HEK293 (cell line): ENCODE measurements at regions not wholly inside any gene's neighbourhood (a gene's known extent, or its start where the extent isn't known, plus 50 kb on each side); places are given as distances from the start of the nearest gene placed in this dataset.

ENCODE experiments used
- CTCF ChIA-PET: fragments of 350-600 bp; formaldehyde crosslinking; extraction: SDS; loops from one replicate; lab custom pipeline; 2021; ENCODE audit warnings: antibody characterized with exemption; lab: Yijun Ruan, JAX
- POLR2A ChIA-PET: fragments of 300-600 bp; formaldehyde crosslinking; extraction: SDS; loops from one replicate; lab custom pipeline; 2020; ENCODE audit warnings: antibody characterized with exemption, inconsistent platforms; lab: Yijun Ruan, JAX
- H3K27ac ChIP-seq: fragments of 200-500 bp; sonication (Bioruptor generic); 2 replicates; pipeline ENCODE4 v1.5.1; 2014; ENCODE audit warnings: low read depth, low read length, control low read depth, inconsistent platforms; ENCODE audit errors: extremely low read depth
- H3K36me3 ChIP-seq, 2 experiments: fragments of 200-500 bp in 1 of 2; sonication (Bioruptor generic) in 1 of 2; 1 replicate in 1 of 2; 2 replicates in 1 of 2; pipeline ENCODE4 v1.5.1; 2014 to 2017; ENCODE audit warnings: inconsistent platforms in 2 of 2, low read length in 2 of 2; ENCODE audit not compliant: control insufficient read depth in 2 of 2, insufficient read depth in 1 of 2
- H3K4me1 ChIP-seq: fragments of 200-500 bp; sonication (Bioruptor generic); 2 replicates; pipeline ENCODE4 v1.5.1; 2014; ENCODE audit warnings: mild to moderate bottlenecking, low read length, inconsistent platforms; ENCODE audit not compliant: control insufficient read depth, insufficient read depth
- H3K4me3 ChIP-seq: 2 replicates; pipeline ENCODE4 v1.5.1; 2011; ENCODE audit warnings: low read depth, mild to moderate bottlenecking, control low read depth, low read length, moderate library complexity
- H3K9me3 ChIP-seq: fragments of 200-500 bp; sonication (Bioruptor generic); 2 replicates; pipeline ENCODE4 v1.5.1; 2014; ENCODE audit warnings: low read depth, low read length, inconsistent platforms; ENCODE audit not compliant: control insufficient read depth, insufficient read depth
- BCL11B ChIP-seq: fragments of 450-650 bp; formaldehyde crosslinking; IDR thresholded peaks from 2 replicates; pipeline ENCODE4 v1.5.1; 2016; ENCODE audit warnings: low read depth, missing biosample characterization, missing genetic modification characterization
- KLF1 ChIP-seq: fragments of 450-650 bp; formaldehyde crosslinking; IDR thresholded peaks from 2 replicates; pipeline ENCODE4 v1.5.1; 2016; ENCODE audit warnings: missing biosample characterization, missing genetic modification characterization
- KLF10 ChIP-seq: fragments of 450-650 bp; IDR thresholded peaks from 2 replicates; pipeline ENCODE4 v1.5.1; 2018; ENCODE audit warnings: missing biosample characterization, mild to moderate bottlenecking, missing genetic modification characterization
- ZBTB20 ChIP-seq: fragments of 450-650 bp; formaldehyde crosslinking; IDR thresholded peaks from 2 replicates; pipeline ENCODE4 v1.5.1; 2016; ENCODE audit warnings: missing biosample characterization, missing genetic modification characterization
- ZFP37 ChIP-seq: fragments of 450-650 bp; formaldehyde crosslinking; IDR thresholded peaks from 2 replicates; pipeline ENCODE4 v1.5.1; 2016; ENCODE audit warnings: missing biosample characterization, missing genetic modification characterization
- ZIC2 ChIP-seq: fragments of 450-650 bp; formaldehyde crosslinking; IDR thresholded peaks from 2 replicates; pipeline ENCODE4 v1.5.1; 2016; ENCODE audit warnings: missing biosample characterization, missing genetic modification characterization
- ZNF157 ChIP-seq: fragments of 450-650 bp; formaldehyde crosslinking; IDR thresholded peaks from 2 replicates; pipeline ENCODE4 v1.5.1; 2016; ENCODE audit warnings: missing biosample characterization, missing genetic modification characterization
- ZNF24 ChIP-seq: fragments of 450-650 bp; formaldehyde crosslinking; IDR thresholded peaks from 2 replicates; pipeline ENCODE4 v1.5.1; 2016; ENCODE audit warnings: missing biosample characterization, missing genetic modification characterization
- ZNF394 ChIP-seq: fragments of 450-650 bp; formaldehyde crosslinking; IDR thresholded peaks from 2 replicates; pipeline ENCODE4 v1.5.1; 2016; ENCODE audit warnings: missing biosample characterization, missing genetic modification characterization, mild to moderate bottlenecking, moderate library complexity, borderline replicate concordance
- ZNF423 ChIP-seq: fragments of 450-650 bp; formaldehyde crosslinking; IDR thresholded peaks from 2 replicates; pipeline ENCODE4 v1.5.1; 2016; ENCODE audit warnings: missing biosample characterization, missing genetic modification characterization
- ZNF549 ChIP-seq: fragments of 450-650 bp; IDR thresholded peaks from 2 replicates; pipeline ENCODE4 v1.5.1; 2018; ENCODE audit warnings: missing biosample characterization, missing genetic modification characterization, mild to moderate bottlenecking, inconsistent platforms, moderate library complexity
- ZNF571 ChIP-seq: fragments of 450-650 bp; formaldehyde crosslinking; IDR thresholded peaks from 2 replicates; pipeline ENCODE4 v1.5.0; 2017; ENCODE audit warnings: missing biosample characterization, missing genetic modification characterization
- ZNF776 ChIP-seq: fragments of 450-650 bp; formaldehyde crosslinking; IDR thresholded peaks from 2 replicates; pipeline ENCODE4 v1.5.0; 2017; ENCODE audit warnings: missing biosample characterization, missing genetic modification characterization, borderline replicate concordance
- ZNF837 ChIP-seq: fragments of 450-650 bp; formaldehyde crosslinking; IDR thresholded peaks from 2 replicates; pipeline ENCODE4 v1.5.1; 2016; ENCODE audit warnings: missing biosample characterization, missing genetic modification characterization
- TF ChIP-seq, protein P1 (sequence below): fragments of 450-650 bp; formaldehyde crosslinking; IDR thresholded peaks from 2 replicates; pipeline ENCODE4 v1.5.1; 2016; ENCODE audit warnings: missing biosample characterization, missing genetic modification characterization, low read depth
- TF ChIP-seq, protein P2 (sequence below): fragments of 450-650 bp; IDR thresholded peaks from 2 replicates; pipeline ENCODE4 v1.5.1; 2018; ENCODE audit warnings: missing biosample characterization, mild to moderate bottlenecking, missing genetic modification characterization
- TF ChIP-seq, protein P3 (sequence below): fragments of 450-650 bp; formaldehyde crosslinking; IDR thresholded peaks from 2 replicates; pipeline ENCODE4 v1.5.1; 2016; ENCODE audit warnings: missing biosample characterization, missing genetic modification characterization, borderline replicate concordance

- CTCF ChIA-PET = interaction anchor here (1.1 kb wide), 1 partner anchor 30 kb away, joined by 3 read pairs; no protein-coding TSS in a partner anchor
- no peaks in the 10 kb centered on the region for H3K4me1 ChIP-seq
- H3K9me3 ChIP-seq = no peaks in the 10 kb centered on the region
- POLR2A ChIA-PET = no interaction called here
- H3K27ac ChIP-seq = no peak overlapping the region
- no peaks in the 10 kb centered on the region for H3K36me3 ChIP-seq
- TF ChIP-seq ZNF157 (tag by site-specific recombination) = no peak
- TF ChIP-seq BCL11B (tag by site-specific recombination) = no peak
- no peak for TF ChIP-seq ZNF549 (tag by site-specific recombination)
- no peak for TF ChIP-seq ZIC2 (tag by site-specific recombination)
- TF ChIP-seq, protein P1, sequence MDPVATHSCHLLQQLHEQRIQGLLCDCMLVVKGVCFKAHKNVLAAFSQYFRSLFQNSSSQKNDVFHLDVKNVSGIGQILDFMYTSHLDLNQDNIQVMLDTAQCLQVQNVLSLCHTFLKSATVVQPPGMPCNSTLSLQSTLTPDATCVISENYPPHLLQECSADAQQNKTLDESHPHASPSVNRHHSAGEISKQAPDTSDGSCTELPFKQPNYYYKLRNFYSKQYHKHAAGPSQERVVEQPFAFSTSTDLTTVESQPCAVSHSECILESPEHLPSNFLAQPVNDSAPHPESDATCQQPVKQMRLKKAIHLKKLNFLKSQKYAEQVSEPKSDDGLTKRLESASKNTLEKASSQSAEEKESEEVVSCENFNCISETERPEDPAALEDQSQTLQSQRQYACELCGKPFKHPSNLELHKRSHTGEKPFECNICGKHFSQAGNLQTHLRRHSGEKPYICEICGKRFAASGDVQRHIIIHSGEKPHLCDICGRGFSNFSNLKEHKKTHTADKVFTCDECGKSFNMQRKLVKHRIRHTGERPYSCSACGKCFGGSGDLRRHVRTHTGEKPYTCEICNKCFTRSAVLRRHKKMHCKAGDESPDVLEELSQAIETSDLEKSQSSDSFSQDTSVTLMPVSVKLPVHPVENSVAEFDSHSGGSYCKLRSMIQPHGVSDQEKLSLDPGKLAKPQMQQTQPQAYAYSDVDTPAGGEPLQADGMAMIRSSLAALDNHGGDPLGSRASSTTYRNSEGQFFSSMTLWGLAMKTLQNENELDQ = no peak
- TF ChIP-seq ZNF776 = no peak
- TF ChIP-seq ZNF571 (tag by site-specific recombination) = no peak
- TF ChIP-seq ZNF837 (tag by site-specific recombination) = no peak
- TF ChIP-seq ZBTB20 = no peak
- H3K4me3 ChIP-seq = no peak overlapping the region
Observed at GRCh38 chr11:127464325-127464724, 463.8 kb upstream of the KIRREL3 start.

DNA sequence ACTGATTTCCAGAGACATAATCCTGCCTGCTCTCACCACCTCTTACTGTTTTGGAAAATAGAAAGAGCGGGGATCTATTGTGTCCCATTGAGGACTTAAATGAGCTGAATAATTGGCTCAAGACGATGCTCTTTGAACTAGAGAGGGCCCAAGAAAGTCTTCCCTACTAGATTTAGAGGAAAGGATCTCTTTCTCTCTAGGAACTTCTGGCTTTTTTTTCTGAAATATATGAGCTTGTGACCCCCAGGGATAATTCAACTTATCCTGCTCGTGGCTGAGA lies 461.4 kb upstream of the KIRREL3 start:
- Histone ChIP-seq H3K27ac (no peak overlapping the region), H3K4me1 (no peaks in the 10 kb centered on the region), H3K4me3 (no peak overlapping the region), H3K36me3 (no peaks in the 10 kb centered on the region), H3K9me3 (no peaks in the 10 kb centered on the region)
- POLR2A ChIA-PET = no interaction called here
- CTCF ChIA-PET = interaction anchor here (0.7 to 1.3 kb wide), 2 partner anchors 8 to 419 kb away, joined by 4 to 5 read pairs; no protein-coding TSS in a partner anchor
- TF ChIP-seq, protein P2, sequence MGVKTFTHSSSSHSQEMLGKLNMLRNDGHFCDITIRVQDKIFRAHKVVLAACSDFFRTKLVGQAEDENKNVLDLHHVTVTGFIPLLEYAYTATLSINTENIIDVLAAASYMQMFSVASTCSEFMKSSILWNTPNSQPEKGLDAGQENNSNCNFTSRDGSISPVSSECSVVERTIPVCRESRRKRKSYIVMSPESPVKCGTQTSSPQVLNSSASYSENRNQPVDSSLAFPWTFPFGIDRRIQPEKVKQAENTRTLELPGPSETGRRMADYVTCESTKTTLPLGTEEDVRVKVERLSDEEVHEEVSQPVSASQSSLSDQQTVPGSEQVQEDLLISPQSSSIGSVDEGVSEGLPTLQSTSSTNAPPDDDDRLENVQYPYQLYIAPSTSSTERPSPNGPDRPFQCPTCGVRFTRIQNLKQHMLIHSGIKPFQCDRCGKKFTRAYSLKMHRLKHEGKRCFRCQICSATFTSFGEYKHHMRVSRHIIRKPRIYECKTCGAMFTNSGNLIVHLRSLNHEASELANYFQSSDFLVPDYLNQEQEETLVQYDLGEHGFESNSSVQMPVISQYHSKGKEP (tag by site-specific recombination) = no peak
- no peak for TF ChIP-seq ZFP37 (tag by site-specific recombination)
- TF ChIP-seq ZNF24 (tag by site-specific recombination) = no peak
- TF ChIP-seq KLF10 = no peak
- no peak for TF ChIP-seq ZNF394 (tag by site-specific recombination)
- TF ChIP-seq ZNF549 (tag by site-specific recombination) = no peak
- TF ChIP-seq KLF1 (tag by site-specific recombination) = no peak
- no peak for TF ChIP-seq ZNF423 (tag by site-specific recombination)
- TF ChIP-seq, protein P3, sequence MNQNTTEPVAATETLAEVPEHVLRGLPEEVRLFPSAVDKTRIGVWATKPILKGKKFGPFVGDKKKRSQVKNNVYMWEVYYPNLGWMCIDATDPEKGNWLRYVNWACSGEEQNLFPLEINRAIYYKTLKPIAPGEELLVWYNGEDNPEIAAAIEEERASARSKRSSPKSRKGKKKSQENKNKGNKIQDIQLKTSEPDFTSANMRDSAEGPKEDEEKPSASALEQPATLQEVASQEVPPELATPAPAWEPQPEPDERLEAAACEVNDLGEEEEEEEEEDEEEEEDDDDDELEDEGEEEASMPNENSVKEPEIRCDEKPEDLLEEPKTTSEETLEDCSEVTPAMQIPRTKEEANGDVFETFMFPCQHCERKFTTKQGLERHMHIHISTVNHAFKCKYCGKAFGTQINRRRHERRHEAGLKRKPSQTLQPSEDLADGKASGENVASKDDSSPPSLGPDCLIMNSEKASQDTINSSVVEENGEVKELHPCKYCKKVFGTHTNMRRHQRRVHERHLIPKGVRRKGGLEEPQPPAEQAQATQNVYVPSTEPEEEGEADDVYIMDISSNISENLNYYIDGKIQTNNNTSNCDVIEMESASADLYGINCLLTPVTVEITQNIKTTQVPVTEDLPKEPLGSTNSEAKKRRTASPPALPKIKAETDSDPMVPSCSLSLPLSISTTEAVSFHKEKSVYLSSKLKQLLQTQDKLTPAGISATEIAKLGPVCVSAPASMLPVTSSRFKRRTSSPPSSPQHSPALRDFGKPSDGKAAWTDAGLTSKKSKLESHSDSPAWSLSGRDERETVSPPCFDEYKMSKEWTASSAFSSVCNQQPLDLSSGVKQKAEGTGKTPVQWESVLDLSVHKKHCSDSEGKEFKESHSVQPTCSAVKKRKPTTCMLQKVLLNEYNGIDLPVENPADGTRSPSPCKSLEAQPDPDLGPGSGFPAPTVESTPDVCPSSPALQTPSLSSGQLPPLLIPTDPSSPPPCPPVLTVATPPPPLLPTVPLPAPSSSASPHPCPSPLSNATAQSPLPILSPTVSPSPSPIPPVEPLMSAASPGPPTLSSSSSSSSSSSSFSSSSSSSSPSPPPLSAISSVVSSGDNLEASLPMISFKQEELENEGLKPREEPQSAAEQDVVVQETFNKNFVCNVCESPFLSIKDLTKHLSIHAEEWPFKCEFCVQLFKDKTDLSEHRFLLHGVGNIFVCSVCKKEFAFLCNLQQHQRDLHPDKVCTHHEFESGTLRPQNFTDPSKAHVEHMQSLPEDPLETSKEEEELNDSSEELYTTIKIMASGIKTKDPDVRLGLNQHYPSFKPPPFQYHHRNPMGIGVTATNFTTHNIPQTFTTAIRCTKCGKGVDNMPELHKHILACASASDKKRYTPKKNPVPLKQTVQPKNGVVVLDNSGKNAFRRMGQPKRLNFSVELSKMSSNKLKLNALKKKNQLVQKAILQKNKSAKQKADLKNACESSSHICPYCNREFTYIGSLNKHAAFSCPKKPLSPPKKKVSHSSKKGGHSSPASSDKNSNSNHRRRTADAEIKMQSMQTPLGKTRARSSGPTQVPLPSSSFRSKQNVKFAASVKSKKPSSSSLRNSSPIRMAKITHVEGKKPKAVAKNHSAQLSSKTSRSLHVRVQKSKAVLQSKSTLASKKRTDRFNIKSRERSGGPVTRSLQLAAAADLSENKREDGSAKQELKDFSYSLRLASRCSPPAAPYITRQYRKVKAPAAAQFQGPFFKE (tag by site-specific recombination) = no peak
